ENCODE measurements at regions not wholly inside any gene's neighbourhood (a gene's known extent, or its start where the extent isn't known, plus 50 kb on each side); places are given as distances from the start of the nearest gene placed in this dataset.

DNA sequence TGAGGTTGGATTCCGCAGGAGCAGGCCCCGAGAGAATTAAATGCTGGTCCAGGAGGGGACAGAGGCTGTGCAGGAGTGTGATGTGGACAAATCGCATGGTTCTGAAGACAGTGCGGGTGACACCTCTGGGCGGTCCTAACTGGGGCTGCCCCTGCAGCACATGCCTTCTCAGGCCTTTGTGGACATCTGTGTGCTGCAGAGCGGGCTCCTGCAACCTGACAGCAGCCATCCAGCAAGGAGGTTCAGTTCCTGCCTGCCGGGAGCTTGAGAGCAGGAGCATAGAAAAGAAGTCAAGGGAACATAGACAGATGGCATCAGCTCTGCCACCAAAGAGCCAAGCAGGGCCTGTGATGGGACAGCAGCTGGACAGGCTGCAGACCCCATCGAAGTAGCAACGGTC, 135.9 kb upstream of the PPP2R2D start:
- no peak overlapping the region for H3K4me3 ChIP-seq
- H4K20me1 ChIP-seq (ENCODE audit: insufficient read depth, poor library complexity, severe bottlenecking), result no peaks in the 10 kb centered on the region
- no peaks in the 10 kb centered on the region for H3K79me2 ChIP-seq
- no peak overlapping the region for H3K4me2 ChIP-seq
- H3K9me2 ChIP-seq (replicated peaks; ENCODE audit: insufficient read depth), result no peaks in the 10 kb centered on the region
- DNase-seq (ENCODE audit: low spot score), result no peak
- no peaks in the 10 kb centered on the region for H3K4me1 ChIP-seq (ENCODE audit: insufficient read depth)
- H3K36me3 ChIP-seq (replicated peaks; ENCODE audit: insufficient read depth, low read depth), result no peaks in the 10 kb centered on the region
- TF ChIP-seq, protein P1, sequence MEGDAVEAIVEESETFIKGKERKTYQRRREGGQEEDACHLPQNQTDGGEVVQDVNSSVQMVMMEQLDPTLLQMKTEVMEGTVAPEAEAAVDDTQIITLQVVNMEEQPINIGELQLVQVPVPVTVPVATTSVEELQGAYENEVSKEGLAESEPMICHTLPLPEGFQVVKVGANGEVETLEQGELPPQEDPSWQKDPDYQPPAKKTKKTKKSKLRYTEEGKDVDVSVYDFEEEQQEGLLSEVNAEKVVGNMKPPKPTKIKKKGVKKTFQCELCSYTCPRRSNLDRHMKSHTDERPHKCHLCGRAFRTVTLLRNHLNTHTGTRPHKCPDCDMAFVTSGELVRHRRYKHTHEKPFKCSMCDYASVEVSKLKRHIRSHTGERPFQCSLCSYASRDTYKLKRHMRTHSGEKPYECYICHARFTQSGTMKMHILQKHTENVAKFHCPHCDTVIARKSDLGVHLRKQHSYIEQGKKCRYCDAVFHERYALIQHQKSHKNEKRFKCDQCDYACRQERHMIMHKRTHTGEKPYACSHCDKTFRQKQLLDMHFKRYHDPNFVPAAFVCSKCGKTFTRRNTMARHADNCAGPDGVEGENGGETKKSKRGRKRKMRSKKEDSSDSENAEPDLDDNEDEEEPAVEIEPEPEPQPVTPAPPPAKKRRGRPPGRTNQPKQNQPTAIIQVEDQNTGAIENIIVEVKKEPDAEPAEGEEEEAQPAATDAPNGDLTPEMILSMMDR (IDR thresholded peaks at IDR 0.05; ENCODE audit: poor library complexity), result no peak
- no peak for TF ChIP-seq EZH2phosphoT487 (IDR thresholded peaks at IDR 0.05; ENCODE audit: low read depth, severe bottlenecking, unreplicated experiment)
- H2AFZ ChIP-seq, result no peak overlapping the region
- H3K9me3 ChIP-seq (ENCODE audit: low read depth), result no peaks in the 10 kb centered on the region
- no peak overlapping the region for H3K27ac ChIP-seq
- no peaks in the 10 kb centered on the region for H3K27me3 ChIP-seq
- WGBS (ENCODE audit: low lambda C conversion rate, missing lambda C conversion rate), result 87% methylated on average over 9 of the region's 9 CpGs

DNA sequence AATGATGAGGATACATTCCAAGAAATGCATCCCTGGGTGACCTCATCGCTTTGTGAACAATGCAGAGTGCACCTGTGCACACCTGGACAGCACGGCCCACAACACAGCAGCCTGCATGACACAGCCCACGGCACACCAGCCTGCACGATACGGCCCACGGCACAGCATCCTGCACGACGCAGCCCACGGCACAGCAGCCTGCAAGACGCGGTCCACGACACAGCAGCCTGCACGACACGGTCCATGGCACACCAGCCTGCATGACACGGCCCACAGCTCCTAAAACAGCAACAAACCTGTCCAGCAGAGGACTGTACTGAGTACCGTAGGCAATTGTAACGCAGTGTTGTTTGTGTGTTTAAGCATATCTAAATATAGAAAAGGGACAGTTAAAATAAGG, 134.7 kb upstream of the PPP2R2D start:
- Histone ChIP-seq H3K27me3 (no peaks in the 10 kb centered on the region), H3K4me2 (no peak overlapping the region)
- 92% methylated on average over 17 of the region's 17 CpGs for WGBS (ENCODE audit: low lambda C conversion rate, missing lambda C conversion rate)

DNA sequence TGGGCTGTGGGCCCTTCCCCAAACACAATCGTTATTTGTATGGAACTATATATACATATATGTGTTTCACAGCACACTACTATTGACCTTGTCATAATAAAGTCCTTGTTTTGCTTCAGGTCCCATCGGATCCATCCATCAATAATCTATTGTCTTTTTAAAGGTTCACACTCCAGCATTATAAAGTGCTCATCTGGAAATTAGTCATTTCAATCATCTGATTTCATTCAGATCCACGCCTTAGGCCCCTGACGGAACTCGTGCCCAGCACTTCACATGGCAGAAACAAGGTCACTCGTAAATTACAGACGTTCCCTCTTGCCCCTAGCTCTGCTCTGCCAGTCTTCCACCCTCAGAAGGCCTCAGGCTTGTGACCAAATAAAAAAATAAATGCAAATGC, 133.1 kb upstream of the PPP2R2D start:
- H3K9me3 ChIP-seq (ENCODE audit: low read depth), result no peaks in the 10 kb centered on the region
- H3K36me3 ChIP-seq (replicated peaks; ENCODE audit: insufficient read depth, low read depth), result no peaks in the 10 kb centered on the region
- WGBS (ENCODE audit: low lambda C conversion rate, missing lambda C conversion rate), result 89% methylated on average over 7 of the region's 7 CpGs
- no peaks in the 10 kb centered on the region for H4K20me1 ChIP-seq (ENCODE audit: insufficient read depth, poor library complexity, severe bottlenecking)
- no peak for DNase-seq (ENCODE audit: low spot score)
- no peak overlapping the region for H2AFZ ChIP-seq
- H3K79me2 ChIP-seq, result no peaks in the 10 kb centered on the region
- TF ChIP-seq EZH2 (IDR thresholded peaks at IDR 0.05; ENCODE audit: borderline replicate concordance) (no peak), EZH2phosphoT487 (IDR thresholded peaks at IDR 0.05; ENCODE audit: low read depth, severe bottlenecking, unreplicated experiment) (no peak)
- TF ChIP-seq, protein P1 (IDR thresholded peaks at IDR 0.05; ENCODE audit: poor library complexity), result no peak
- no peak overlapping the region for H3K27ac ChIP-seq
- peaks cover 4% of the 10 kb centered on the region for H3K4me1 ChIP-seq (ENCODE audit: insufficient read depth)
- no peaks in the 10 kb centered on the region for H3K9me2 ChIP-seq (replicated peaks; ENCODE audit: insufficient read depth)
- no peak overlapping the region for H3K4me3 ChIP-seq
- no peaks in the 10 kb centered on the region for H3K27me3 ChIP-seq
- no peak overlapping the region for H3K4me2 ChIP-seq

More for the DNA sequence above, 134.7 kb upstream of the PPP2R2D start:
- Histone ChIP-seq H2AFZ (no peak overlapping the region), H4K20me1 (ENCODE audit: insufficient read depth, poor library complexity, severe bottlenecking) (no peaks in the 10 kb centered on the region), H3K9me2 (replicated peaks; ENCODE audit: insufficient read depth) (no peaks in the 10 kb centered on the region), H3K4me1 (ENCODE audit: insufficient read depth) (no peaks in the 10 kb centered on the region), H3K27ac (no peak overlapping the region), H3K9me3 (ENCODE audit: low read depth) (no peaks in the 10 kb centered on the region), H3K79me2 (no peaks in the 10 kb centered on the region), H3K4me3 (no peak overlapping the region), H3K36me3 (replicated peaks; ENCODE audit: insufficient read depth, low read depth) (no peaks in the 10 kb centered on the region)
- no peak for DNase-seq (ENCODE audit: low spot score)
- TF ChIP-seq, protein P1 (IDR thresholded peaks at IDR 0.05; ENCODE audit: poor library complexity), result no peak
- TF ChIP-seq EZH2 (IDR thresholded peaks at IDR 0.05; ENCODE audit: borderline replicate concordance), result no peak
